DMS153 treated with DMSO at 0.1 percent for 48 hours (cell line): ENCODE measurements at regions not wholly inside any gene's neighbourhood (a gene's known extent, or its start where the extent isn't known, plus 50 kb on each side); places are given as distances from the start of the nearest gene placed in this dataset.
"Not testable (repeated sequence)": the region's sequence is repeated elsewhere in the genome, so short reads cannot be mapped to it uniquely, and the experiment has no call there.

Experiments
- DNase-seq: peaks from one replicate; lab custom pipeline; 2025; ENCODE audit not compliant: unreplicated experiment; lab: John Stamatoyannopoulos, UW

DNA sequence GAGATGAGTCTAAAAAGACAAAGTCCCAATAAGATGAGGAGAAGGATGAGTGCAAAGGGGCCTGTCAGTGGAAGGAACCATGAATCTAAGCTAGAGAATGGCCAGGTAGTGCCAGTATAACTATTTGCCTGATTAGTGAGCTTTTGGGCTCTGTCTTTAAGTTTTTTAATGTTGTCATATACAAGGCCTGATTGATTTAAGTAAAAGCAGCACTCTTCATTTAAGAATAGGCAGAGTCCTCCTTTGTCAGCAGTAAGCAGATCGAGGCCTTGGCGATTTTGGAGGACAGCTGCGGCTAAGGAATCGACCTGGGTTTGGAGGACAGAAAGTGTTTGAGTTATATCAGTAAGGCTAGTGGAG, 753.4 kb upstream of the ADGRB3 start:
- no peak for DNase-seq

DNA sequence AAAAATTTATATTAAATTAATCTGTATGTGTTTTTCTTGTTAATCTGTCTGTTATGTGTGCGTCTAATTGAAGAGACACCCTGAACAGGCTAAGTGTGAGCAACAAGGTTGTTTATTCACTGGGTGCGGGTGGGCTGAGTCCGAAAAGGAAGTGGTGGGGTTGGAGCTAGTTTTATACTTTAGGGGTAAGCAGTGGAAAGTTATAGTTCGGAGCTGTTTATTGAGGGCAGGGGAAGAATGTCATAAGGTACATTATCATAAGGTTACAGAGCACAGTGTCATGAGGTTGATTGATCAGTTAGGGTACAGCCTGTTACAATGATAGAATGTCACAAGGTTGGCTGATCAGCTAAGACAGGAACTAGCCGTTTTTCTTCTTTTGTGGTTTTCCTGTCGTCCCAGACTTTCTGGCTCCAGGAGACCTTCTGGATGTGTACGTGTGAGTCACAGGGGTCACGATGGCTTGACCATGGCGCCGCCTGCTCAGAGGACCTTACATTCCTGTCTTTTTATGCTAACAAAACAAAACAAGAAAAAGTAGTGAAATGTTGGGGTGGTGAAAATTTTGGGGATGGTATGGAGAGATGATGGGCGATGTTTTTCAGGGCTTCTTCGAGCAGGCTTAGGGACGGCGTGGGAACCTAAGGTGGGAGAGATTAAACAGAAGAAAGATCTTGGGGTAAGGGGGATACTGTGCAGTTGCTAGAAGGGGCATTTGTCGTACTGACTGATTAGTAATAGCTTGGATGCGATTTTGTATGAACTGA, 754.0 kb upstream of the ADGRB3 start:
- DNase-seq: no peak

DNA sequence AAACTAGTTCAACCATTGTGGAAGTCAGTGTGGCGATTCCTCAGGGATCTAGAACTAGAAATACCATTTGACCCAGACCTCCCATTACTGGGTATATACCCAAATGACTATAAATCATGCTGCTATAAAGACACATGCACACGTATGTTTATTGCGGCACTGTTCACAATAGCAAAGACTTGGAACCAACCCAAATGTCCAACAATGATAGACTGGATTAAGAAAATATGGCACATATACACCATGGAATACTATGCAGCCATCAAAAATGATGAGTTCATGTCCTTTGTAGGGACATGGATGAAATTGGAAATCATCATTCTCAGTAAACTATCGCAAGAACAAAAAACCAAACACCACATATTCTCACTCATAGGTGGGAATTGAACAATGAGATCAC, 754.7 kb upstream of the ADGRB3 start:
- not testable (repeated sequence) for DNase-seq

DNA sequence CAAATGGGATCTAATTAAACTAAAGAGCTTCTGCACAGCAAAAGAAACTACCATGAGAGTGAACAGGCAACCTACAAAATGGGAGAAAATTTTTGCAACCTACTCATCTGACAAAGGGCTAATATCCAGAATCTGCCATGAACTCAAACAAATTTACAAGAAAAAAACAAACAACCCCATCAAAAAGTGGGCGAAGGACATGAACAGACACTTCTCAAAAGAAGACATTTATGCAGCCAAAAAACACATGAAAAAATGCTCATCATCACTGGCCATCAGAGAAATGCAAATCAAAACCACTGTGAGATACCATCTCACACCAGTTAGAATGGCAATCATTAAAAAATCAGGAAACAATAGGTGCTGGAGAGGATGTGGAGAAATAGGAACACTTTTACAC, 755.2 kb upstream of the ADGRB3 start:
- DNase-seq: not testable (repeated sequence)

DNA sequence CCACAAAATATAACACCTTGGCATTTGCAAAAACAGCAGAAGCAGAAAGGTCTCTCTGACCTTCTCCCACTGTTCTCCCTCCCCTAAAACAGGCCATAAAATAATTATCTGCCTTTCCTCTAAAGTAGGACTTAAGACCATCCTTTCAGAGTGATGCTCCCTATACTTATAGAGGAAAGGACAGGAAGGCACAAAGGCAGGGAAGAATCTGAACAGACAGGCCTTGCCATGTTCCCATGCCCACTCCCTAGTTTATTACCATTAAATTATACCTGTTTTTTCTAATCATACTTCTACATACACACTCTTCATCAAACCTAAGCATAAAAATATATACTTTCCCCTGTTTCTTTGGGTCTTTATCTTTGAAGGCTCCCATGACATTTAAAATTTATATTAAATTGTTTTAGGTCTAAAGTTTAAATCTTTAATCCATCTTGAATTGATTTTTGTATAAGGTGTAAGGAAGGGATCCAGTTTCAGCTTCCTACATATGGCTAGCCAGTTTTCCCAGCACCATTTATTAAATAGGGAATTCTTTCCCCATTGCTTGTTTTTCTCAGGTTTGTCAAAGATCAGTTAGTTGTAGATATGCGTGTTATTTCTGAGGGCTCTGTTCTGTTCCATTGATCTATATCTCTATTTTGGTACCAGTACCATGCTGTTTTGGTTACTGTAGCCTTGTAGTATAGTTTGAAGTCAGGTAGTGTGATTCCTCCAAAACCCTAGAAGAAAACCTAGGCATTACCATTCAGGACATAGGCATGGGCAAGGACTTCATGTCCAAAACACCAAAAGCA, 755.8 kb upstream of the ADGRB3 start:
- not testable (repeated sequence) for DNase-seq

DNA sequence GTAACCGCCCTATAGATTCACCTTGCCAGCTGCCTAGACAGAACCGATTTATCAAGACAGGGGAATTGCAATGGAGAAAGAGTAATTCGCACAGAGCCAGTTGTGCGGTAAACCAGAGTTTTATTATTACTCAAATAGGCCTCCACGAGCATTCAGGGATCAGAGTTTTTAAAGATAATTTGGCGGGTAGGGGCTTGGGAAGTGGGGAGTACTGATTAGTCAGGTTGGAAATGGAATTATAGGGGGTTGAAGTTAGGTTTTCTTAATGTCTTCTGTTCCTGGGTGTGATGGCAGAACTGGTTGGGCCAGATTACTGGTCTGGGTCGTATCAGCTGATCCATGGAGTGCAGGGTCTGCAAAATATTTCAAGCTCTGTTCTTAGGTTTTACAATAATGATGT, 756.9 kb upstream of the ADGRB3 start:
- not testable (repeated sequence) for DNase-seq

DNA sequence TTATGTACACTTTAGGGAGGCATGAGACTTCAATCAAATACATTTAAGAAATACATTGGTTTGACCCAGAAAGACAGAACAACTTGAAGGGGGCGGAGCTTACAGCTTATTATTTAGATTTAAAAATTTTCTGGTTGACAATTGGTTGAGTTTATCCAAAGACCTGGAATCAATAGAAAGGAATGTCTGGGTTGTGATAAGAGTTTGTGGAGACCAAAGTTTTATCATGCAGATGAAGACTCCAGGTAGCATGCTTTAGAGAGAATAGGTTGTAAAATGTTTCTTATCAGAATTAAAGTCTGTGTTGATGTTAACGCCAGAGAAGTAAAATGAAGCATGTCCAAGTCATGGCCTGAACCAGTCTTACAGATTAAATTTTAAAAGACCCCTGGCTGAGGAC, 757.8 kb upstream of the ADGRB3 start:
- DNase-seq: no peak

DNA sequence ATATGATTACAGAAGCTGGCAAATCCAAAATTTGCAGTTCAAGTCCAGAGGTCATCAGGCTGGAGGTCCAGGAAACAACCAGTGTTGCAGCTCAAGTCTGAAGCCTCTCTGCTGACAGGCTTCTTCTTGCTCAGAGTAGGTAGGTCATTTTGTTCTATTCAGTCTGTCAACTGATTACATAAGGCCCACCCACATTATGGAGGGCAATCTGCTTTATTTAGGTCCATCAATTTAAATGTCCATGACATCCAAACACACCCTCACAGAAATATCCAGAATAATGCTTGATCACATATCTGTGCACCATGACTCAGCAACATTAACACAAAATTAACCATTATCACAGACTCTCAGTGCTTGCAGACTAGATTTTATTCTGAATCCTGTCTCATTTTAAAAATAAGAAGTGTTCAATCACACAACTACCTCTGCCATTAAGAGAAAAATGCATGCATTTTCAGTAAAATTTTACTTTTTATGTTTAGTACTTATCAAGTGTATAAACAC, 759.2 kb upstream of the ADGRB3 start:
- no peak for DNase-seq

DNA sequence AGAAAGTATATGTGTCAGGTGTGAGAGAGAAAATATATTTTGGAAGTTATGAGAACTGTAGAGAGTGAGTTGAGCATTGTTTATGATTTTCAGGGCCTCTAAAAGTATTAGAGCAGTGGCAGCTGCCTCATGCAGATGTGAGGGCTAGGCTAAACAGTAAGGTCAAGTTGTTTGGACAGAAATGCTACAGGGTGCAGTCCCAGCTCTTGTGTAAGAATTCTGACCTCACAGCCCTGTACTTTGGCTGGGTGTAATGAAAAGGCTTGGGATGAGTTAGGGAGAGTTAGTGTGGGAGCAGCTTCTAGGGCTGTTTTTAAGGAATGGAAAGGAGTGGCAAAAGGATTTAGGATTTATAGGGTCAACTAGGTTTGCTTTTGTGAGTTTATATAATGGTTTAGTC, 764.8 kb upstream of the ADGRB3 start:
- no peak for DNase-seq

DNA sequence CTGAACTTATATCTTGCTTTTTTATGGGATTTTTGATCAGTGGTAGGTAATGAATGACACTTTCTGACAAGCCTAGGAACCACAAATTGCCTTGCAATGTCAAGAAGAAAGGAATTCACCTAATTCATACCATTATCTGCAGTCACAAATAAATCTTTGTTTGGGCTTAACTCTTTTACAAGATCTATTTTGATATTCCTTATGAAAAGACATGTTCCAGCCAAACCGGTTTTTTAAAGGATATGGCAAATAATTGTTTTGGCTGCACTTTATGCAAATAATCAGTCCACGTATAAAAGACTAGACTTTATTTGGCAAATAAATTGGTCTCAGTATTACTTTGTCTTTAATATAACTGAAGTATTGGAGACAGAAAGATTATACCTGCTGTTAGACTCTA, 771.7 kb upstream of the ADGRB3 start:
- DNase-seq: no peak

DNA sequence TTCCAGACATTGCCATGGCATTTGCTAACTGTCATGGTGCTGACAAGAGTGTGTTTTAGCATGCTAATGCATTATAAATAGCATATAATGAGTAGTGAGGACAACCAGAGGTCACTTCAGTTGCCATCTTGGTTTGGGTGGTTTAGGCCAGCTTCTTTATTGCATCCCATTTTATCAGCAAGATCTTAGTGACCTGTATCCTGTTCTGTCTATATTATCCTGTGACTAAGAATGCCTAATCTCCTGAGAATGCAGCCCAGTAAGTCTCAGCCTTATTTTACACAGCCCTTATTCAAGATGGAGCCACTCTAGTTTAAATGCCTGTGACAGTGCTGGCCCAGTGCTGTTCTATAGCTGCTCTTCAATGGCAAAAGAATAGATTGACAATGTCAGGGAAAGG, 781.0 kb upstream of the ADGRB3 start:
- DNase-seq: no peak

DNA sequence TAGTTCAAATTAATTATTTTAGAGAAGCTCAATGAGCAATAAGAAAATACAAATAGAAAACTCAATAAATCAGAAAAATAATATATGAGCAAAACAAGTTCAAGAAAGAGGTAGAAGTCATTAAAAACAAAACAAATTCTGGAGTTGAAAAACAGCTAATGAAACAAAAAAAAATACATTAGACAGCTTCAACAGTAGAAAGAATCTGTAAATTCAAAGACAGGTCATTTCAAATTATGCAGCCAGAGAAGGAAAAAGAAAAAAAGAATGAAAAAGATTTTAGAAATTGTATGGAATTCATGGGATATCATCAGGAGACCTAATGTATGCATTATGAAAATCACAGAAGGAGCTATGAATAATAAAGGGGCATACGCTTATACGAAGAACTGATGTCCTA, 795.3 kb upstream of the ADGRB3 start:
- DNase-seq: no peak

DNA sequence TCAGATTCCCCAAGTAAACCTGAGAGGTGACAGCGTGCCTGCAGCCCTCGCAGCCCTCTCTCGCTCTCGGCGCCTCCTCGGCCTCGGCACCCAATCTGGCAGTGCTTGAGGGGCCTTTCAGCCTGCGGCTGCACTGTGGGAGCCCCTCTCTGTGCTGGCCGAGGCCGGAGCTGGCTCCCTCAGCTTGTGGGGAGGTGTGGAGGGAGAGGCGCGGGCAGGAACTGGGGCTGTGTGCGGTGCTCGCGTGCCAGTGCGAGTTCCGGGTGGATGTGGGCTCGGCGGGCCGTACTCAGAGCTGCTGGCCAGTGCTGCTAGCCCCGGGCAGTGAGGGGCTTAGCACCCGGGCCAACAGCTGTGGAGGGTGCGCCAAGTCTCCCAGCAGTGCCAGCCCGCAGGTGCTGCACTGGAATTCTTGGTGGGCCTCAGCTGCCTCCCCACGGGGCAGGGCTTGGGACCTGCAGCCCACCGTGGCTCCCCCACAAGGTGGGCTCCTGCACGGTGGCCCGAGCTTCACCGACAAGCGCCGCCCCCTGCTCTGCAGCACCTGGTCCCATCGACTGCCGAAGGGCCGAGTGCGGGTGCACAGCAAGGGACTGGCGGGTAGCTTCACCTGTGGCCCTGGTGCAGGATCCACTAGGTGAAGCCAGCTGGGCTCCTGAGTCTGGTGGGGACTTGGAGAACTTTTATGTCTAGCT, 809.7 kb upstream of the ADGRB3 start:
- DNase-seq: no peak

DNA sequence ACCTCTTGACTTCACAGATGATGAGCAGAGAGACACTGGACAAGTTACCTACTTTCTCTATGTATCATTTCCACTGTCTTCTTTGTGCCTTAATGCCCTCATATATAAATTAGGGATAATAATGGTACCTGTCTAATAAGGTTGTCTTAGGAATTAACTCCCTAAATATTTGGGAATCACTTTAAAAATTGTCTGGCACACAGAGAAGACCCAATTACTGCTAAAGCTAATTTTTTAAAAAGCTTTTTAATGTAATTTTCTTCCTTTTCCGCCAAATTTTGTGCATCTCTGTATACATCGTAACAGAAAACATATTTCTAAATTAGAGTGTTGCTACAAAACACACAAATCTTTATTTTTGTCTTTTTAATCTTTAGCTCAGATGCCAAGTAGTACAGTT, 816.8 kb upstream of the ADGRB3 start:
- DNase-seq: no peak

DNA sequence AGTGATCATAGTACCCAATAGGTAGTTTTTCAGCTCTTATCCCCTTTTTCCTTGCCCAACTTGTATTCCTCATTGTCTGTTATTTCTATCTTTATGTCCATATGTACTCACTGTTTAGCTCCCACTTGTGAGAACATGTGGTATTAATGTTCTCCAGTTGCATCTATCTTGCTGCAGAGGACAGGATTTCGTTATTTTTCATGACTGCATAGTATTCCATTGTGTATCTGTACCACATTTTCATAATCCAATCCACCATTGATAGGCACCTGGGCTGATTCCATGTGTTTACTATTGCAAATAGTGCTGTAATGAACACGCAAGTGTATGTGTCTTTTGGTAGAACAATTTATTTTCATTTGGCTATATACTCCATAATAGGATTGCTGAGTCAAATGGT, 819.5 kb upstream of the ADGRB3 start:
- DNase-seq: no peak

DNA sequence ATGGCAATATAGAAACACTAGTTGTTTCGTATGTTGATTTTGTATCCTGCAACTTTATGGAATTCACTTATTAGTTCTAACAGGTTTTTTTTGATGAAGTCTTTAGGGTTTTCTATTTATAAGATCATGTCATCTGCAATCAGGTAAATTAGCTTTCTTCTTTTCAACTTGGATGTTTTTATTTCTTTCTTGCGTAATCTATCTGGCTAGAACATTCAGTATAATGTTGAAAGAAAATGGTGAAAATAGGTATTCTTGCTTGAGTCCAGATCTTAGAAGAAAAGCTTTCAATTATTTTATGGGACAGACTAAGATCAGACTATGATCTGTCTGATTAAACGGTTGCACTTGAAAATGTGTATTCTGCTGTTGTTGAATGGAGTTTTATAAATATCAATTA, 820.8 kb upstream of the ADGRB3 start:
- no peak for DNase-seq

DNA sequence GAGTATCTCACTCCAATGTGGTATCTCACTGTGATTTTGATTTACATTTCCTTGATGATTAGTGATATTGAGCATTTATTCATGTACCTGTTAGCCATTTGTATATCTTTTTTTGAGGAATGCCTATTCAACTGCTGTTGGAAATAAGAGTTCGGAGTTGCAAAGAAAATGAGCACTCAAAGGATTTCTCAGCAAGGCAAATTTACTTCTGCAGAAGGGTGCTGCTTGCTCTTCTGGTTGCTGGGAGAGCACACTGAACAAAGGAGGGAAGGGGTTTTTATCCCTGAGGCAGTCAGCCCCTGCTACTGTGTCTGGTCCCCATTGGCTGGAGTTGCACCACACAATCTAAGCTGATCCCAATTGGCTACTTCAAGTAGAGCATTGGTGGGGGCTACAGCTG, 822.4 kb upstream of the ADGRB3 start:
- no peak for DNase-seq

DNA sequence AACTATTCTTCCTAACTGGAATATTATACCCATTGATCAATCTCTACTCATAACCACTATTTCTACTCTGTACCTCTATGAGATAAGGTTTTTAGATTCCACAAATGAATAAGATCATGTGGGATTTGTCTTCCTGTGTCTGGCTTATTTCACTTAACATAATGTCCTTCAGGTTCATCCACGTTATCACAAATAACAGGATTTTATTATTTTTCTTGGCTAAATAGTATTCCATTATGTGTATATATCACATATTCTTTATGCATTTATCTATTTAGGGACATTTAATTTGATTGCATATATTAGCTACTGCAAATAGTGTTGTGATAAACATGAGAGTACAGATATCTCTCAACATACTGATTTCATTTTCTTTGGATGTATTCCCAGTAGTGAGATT, 823.0 kb upstream of the ADGRB3 start:
- no peak for DNase-seq

DNA sequence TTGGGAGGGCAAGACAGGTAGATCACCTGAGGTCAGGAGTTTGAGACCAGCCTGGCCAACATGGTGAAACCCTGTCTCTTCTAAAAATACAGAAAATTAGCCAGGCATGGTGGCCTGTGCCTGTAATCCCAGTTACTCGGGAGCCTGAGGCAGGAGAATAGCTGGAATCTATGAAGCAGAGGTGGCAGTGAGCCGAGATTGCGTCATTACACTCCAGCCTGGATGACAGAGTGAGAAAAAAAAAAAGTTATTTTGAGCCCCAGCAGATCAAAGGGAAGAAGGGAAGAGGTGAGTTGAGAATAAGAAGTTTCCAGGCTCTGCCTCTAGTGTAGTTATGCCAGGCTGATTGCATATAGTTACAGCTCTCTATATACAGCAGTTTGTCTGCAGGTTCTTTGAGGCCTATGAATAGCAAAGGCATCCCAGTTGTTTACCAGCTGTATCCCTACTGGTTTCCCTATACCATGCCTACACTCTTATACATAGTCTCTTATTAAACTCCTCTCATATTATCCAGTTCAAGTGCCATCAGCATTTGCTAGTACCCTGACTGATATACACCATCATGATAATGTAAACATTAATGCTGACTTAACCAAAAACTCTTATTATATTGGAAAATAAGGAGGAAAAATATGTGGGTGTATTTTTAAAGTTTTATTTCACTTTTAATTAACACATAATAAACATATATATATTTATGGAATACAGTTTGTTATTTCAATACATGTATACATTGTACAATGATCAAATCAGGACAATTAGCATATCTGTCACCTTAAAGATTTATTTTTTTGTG, 823.6 kb upstream of the ADGRB3 start:
- DNase-seq: no peak

DNA sequence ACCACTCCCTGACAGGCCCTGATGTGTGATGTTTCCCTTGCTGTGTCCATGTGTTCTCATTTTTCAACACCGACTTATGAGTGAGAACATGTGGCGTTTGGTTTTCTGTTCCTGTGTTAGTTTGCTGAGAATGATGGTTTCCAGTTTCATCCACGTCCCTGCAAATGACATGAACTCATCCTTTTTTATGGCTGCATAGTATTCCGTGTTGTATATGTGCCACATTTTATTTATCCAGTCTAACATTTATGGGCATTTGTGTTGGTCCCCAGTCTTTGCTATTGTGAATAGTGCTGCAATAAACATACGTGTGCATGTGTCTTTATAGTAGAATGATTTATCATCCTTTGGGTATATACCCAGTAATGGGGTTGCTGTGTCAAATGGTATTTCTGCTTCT, 830.3 kb upstream of the ADGRB3 start:
- DNase-seq: not testable (repeated sequence)

DNA sequence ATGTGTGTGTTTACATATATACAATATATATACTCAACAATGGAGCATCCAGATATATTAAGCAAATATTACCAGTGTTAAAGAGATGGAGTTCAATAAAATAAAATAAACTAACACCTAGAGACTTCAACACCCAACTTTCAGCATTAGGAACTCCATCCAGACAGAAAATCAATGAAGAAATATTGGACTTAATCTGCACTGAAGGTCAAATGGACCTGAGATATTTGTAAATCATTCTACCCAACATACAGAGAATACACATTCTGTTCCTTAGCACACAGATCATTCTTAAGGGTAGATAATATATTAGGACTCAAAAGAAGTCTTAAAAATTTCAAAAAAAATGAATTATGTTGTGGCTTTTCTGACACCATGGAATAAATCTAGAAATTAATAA, 832.3 kb upstream of the ADGRB3 start:
- no peak for DNase-seq
